ENCODE measurements at regions not wholly inside any gene's neighbourhood (a gene's known extent, or its start where the extent isn't known, plus 50 kb on each side); places are given as distances from the start of the nearest gene placed in this dataset.

GRCh38 chr12:13339091-13339490 lies 142.6 kb downstream of the EMP1 start (continued):
- TF ChIP-seq ZNF281 (CRISPR knock-in tag; IDR thresholded peaks at IDR 0.05; ENCODE audit: borderline replicate concordance): no peak
- no peak for TF ChIP-seq SRSF9 (IDR thresholded peaks at IDR 0.05; ENCODE audit: borderline replicate concordance, insufficient read depth, low read depth, low read length, poor library complexity, severe bottlenecking)
- no peak for TF ChIP-seq ZMYM4 (CRISPR knock-in tag; IDR thresholded peaks at IDR 0.05)
- TF ChIP-seq MIER3 (CRISPR knock-in tag; IDR thresholded peaks at IDR 0.05; ENCODE audit: borderline replicate concordance): no peak
- TF ChIP-seq TAF15 (IDR thresholded peaks at IDR 0.05; ENCODE audit: low read depth, low read length, poor library complexity, severe bottlenecking): no peak
- TF ChIP-seq ZNF660 (CRISPR knock-in tag; IDR thresholded peaks at IDR 0.05; ENCODE audit: borderline replicate concordance, low read depth): no peak
- TF ChIP-seq STAG1 (CRISPR knock-in tag; IDR thresholded peaks at IDR 0.05): no peak
- no peak for TF ChIP-seq BCLAF1 (IDR thresholded peaks at IDR 0.05)
- no peak for TF ChIP-seq ZFP62 (CRISPR knock-in tag; IDR thresholded peaks at IDR 0.05)
- no peak for TF ChIP-seq KLF11 (CRISPR knock-in tag; IDR thresholded peaks at IDR 0.05)
- TF ChIP-seq ZNF317 (CRISPR knock-in tag; IDR thresholded peaks at IDR 0.05): no peak
- no peak for TF ChIP-seq ZNF737 (CRISPR knock-in tag; IDR thresholded peaks at IDR 0.05; ENCODE audit: borderline replicate concordance)

All from HepG2 (cell line).